B cell (primary cell): ENCODE measurements at regions not wholly inside any gene's neighbourhood (a gene's known extent, or its start where the extent isn't known, plus 50 kb on each side); places are given as distances from the start of the nearest gene placed in this dataset.

Experiments used
- ATAC-seq: fragments of 200-7000 bp; cut with Tn5 transposase; one replicate; pipeline ENCODE4 v1.10.0; 2021; ENCODE audit warnings: low read depth, mild to moderate bottlenecking, moderate number of reproducible peaks, moderate library complexity
- CTCF ChIA-PET: fragments of 350-600 bp; sonication (Branson Sonifier 250); formaldehyde crosslinking; loops from one replicate; lab custom pipeline; 2021; ENCODE audit warnings: antibody characterized with exemption, inconsistent platforms; lab: Charles Lee
- POLR2A ChIA-PET: fragments of 350-600 bp; sonication (Branson Sonifier 250); formaldehyde crosslinking; loops from one replicate; lab custom pipeline; 2021; ENCODE audit warnings: antibody characterized with exemption; lab: Charles Lee
- DNase-seq: peaks from one replicate; pipeline ENCODE4 v3.0.0; 2013
- H2AFZ ChIP-seq: 2 replicates; pipeline ENCODE4 v1.6.1; 2012; ENCODE audit warnings: mild to moderate bottlenecking, low read depth, low read length; ENCODE audit not compliant: insufficient read depth, poor library complexity, severe bottlenecking
- H3K27ac ChIP-seq, 2 donors: 1 replicate in 1 of 2; 2 replicates in 1 of 2; pipeline ENCODE4 v1.5.1; 2012 to 2013; ENCODE audit warnings: low read length in 2 of 2, mild to moderate bottlenecking in 2 of 2, moderate library complexity in 1 of 2
- H3K27me3 ChIP-seq, 4 experiments: fragments of 200-600 bp in 1 of 4; sonication (generic) in 1 of 4; replicated peaks in 1 of 4; 1 replicate in 2 of 4; 2 replicates in 2 of 4; pipeline versions ENCODE4 v1.6.1 to v1.7.0; 2013 to 2016; ENCODE audit warnings: low read length in 3 of 4, mild to moderate bottlenecking in 2 of 4, mixed read lengths in 1 of 4, moderate library complexity in 1 of 4; ENCODE audit not compliant: insufficient read depth in 4 of 4, control insufficient read depth in 3 of 4; ENCODE audit errors: control extremely low read depth in 1 of 4
- H3K36me3 ChIP-seq, 2 experiments: replicated peaks in 1 of 2; 1 replicate in 1 of 2; 2 replicates in 1 of 2; pipeline versions ENCODE4 v1.6.1 to v1.7.1; 2013; ENCODE audit warnings: low read length in 1 of 2; ENCODE audit not compliant: insufficient read depth in 2 of 2, control insufficient read depth in 1 of 2; ENCODE audit errors: control extremely low read depth in 1 of 2, extremely low read depth in 1 of 2
- H3K4me1 ChIP-seq, 2 donors: fragments of 200-600 bp in 1 of 2; sonication (generic) in 1 of 2; 1 replicate in 1 of 2; 2 replicates in 1 of 2; pipeline versions ENCODE4 v1.5.1 to v1.6.1; 2013 to 2017; ENCODE audit warnings: low read length in 2 of 2; ENCODE audit not compliant: control insufficient read depth in 2 of 2, insufficient read depth in 2 of 2
- H3K4me2 ChIP-seq: replicated peaks from 2 replicates; pipeline ENCODE3; 2012; ENCODE audit warnings: mild to moderate bottlenecking, low read depth, low read length; ENCODE audit not compliant: poor library complexity, severe bottlenecking
- H3K4me3 ChIP-seq, 5 experiments: fragments of 200-600 bp in 1 of 5; sonication (generic) in 1 of 5; 1 replicate in 3 of 5; 2 replicates in 2 of 5; pipeline versions ENCODE4 v1.5.1 to v1.7.0; 2011 to 2016; ENCODE audit warnings: low read length in 4 of 5, mild to moderate bottlenecking in 4 of 5, low read depth in 2 of 5, control low read depth in 1 of 5, moderate library complexity in 1 of 5; ENCODE audit not compliant: insufficient read depth in 1 of 5; ENCODE audit errors: control extremely low read depth in 1 of 5, extremely low read depth in 1 of 5
- H3K79me2 ChIP-seq: fragments of 200-600 bp; sonication (generic); one replicate; pipeline ENCODE4 v1.6.0; 2016; ENCODE audit warnings: low read length; ENCODE audit not compliant: control insufficient read depth, insufficient read depth
- H3K9ac ChIP-seq: fragments of 200-600 bp; sonication (generic); 2 replicates; pipeline ENCODE4 v1.6.1; 2017; ENCODE audit warnings: mild to moderate bottlenecking, low read length, moderate library complexity
- H3K9me3 ChIP-seq, 3 donors: one replicate each; pipeline versions ENCODE4 v1.6.1 to v1.7.1; 2013; ENCODE audit warnings: low read length in 2 of 3; ENCODE audit not compliant: control insufficient read depth in 2 of 3, insufficient read depth in 1 of 3; ENCODE audit errors: control extremely low read depth in 1 of 3
- H4K20me1 ChIP-seq: 2 replicates; pipeline ENCODE4 v1.6.0; 2012; ENCODE audit warnings: mild to moderate bottlenecking, low read length; ENCODE audit not compliant: insufficient read depth, control insufficient read depth, poor library complexity, severe bottlenecking
- H3K27ac Mint-ChIP-seq: one replicate; pipeline ENCODE4 v1.8.0; 2021; ENCODE audit warnings: mixed read lengths
- H3K27me3 Mint-ChIP-seq: one replicate; pipeline ENCODE4 v1.8.0; 2021; ENCODE audit warnings: mixed read lengths
- H3K4me1 Mint-ChIP-seq: one replicate; pipeline ENCODE4 v1.8.0; 2021; ENCODE audit warnings: mixed read lengths
- H3K4me3 Mint-ChIP-seq: one replicate; pipeline ENCODE4 v1.8.0; 2021; ENCODE audit warnings: mixed read lengths
- H3K9me3 Mint-ChIP-seq: one replicate; pipeline ENCODE4 v1.8.0; 2022; ENCODE audit warnings: mixed read lengths; ENCODE audit not compliant: insufficient read depth
- EZH2 ChIP-seq: IDR thresholded peaks from 2 replicates; pipeline ENCODE4 v1.6.1; 2012; ENCODE audit warnings: borderline replicate concordance, low read depth, mild to moderate bottlenecking, moderate library complexity, low read length; ENCODE audit not compliant: insufficient read depth, poor library complexity, severe bottlenecking
- WGBS: methylation state at CpG from one replicate; pipeline ENCODE4 v1.1.5; 2013; ENCODE audit warnings: missing lambda C conversion rate; ENCODE audit not compliant: insufficient coverage; 5-methylcytosine and 5-hydroxymethylcytosine counted together
- intact Hi-C: fragments of 100-400 bp; cut with micrococcal nuclease; formaldehyde crosslinking; loops from one replicate; pipeline ENCODE4 v1.10.0; 2022
- TF ChIP-seq, protein P1 (sequence below): fragments of 200-600 bp; IDR thresholded peaks from one replicate; pipeline ENCODE4 v1.8.0; 2022; ENCODE audit warnings: antibody characterized with exemption, mild to moderate bottlenecking

DNA sequence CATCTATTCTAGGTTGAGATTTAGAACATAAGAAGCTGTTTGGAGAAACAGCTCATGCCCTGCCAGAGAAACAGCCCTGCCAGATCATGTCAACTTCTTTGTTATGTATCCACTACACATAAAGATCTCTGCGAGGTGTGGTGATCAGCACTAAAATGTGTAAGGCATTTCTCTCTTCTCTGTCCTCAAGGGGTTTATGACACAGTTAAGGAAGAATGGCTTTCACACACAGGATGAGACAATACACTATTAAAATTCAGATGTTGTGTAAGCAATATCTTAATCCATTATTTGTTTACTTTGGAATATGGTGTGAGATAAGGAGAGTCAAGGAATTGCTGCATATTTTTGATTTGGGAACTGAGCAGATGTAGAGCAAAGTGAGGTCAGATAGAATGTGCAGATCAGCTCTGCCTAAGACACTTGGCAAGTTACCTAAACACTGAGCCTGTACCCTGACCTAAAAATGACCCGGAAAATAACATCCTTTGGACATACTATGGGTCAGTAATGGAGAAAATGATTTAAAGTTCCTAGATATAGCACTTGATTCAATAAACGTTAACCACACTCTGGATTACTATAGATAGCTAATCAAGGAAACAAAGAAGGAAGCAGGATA, 434.7 kb upstream of the PDZRN3 start:
- Mint-ChIP-seq H3K4me1 (no peaks in the 10 kb centered on the region), H3K27ac (no peak overlapping the region)
- WGBS, result no CpG with 5 or more reads among the region's 3 CpGs

DNA sequence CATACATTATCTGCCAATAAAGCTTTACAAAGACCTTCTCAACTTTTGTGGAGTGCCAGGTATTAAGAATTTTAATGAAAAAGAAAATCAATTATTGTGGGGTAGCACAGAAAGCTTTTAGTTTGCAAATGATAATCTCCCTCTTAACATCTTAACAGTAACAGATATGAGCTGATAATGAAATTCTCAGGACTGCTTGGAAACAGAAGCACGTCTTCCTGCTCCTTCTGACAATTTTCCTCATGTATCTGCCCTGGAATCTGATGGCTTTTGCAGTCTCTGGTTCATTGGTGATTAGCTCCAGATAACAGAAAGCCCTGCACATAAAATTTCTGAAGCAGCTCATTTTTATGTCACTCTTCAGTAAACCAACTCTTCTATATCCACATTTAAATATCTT, 432.4 kb upstream of the PDZRN3 start:
- Histone ChIP-seq H3K36me3 (no peaks in the 10 kb centered on the region), H3K9me3 (no peaks in the 10 kb centered on the region), H3K4me2 (no peak overlapping the region), H3K9ac (no peak overlapping the region), H2AFZ (no peak overlapping the region), H3K4me1 (no peaks in the 10 kb centered on the region), H4K20me1 (no peaks in the 10 kb centered on the region), H3K4me3 (no peak overlapping the region), H3K79me2 (no peaks in the 10 kb centered on the region), H3K27ac (no peak overlapping the region), H3K27me3 (no peaks in the 10 kb centered on the region)
- DNase-seq, result no peak
- 25% methylated on average over 1 of the region's 1 CpG for WGBS
- peaks cover 1% of the 10 kb centered on the region for H3K9me3 Mint-ChIP-seq
- CTCF ChIA-PET, result no interaction called here
- H3K4me1 Mint-ChIP-seq, result no peaks in the 10 kb centered on the region
- intact Hi-C loops, result no loop called here
- no peak overlapping the region for H3K4me3 Mint-ChIP-seq
- no peaks in the 10 kb centered on the region for H3K27me3 Mint-ChIP-seq
- TF ChIP-seq, protein P1, sequence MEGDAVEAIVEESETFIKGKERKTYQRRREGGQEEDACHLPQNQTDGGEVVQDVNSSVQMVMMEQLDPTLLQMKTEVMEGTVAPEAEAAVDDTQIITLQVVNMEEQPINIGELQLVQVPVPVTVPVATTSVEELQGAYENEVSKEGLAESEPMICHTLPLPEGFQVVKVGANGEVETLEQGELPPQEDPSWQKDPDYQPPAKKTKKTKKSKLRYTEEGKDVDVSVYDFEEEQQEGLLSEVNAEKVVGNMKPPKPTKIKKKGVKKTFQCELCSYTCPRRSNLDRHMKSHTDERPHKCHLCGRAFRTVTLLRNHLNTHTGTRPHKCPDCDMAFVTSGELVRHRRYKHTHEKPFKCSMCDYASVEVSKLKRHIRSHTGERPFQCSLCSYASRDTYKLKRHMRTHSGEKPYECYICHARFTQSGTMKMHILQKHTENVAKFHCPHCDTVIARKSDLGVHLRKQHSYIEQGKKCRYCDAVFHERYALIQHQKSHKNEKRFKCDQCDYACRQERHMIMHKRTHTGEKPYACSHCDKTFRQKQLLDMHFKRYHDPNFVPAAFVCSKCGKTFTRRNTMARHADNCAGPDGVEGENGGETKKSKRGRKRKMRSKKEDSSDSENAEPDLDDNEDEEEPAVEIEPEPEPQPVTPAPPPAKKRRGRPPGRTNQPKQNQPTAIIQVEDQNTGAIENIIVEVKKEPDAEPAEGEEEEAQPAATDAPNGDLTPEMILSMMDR, result no peak
- TF ChIP-seq EZH2, result no peak
- ATAC-seq, result no peak
- no peak overlapping the region for H3K27ac Mint-ChIP-seq
- POLR2A ChIA-PET, result no interaction called here

More for the DNA sequence above, 434.7 kb upstream of the PDZRN3 start:
- Mint-ChIP-seq H3K27me3 (no peaks in the 10 kb centered on the region), H3K9me3 (peaks cover 4% of the 10 kb centered on the region), H3K4me3 (no peak overlapping the region)
- no peak overlapping the region for H2AFZ ChIP-seq
- no peak overlapping the region for H3K4me2 ChIP-seq
- CTCF ChIA-PET, result no interaction called here
- no peak overlapping the region for H3K9ac ChIP-seq
- H3K9me3 ChIP-seq, result no peaks in the 10 kb centered on the region
- no peak for ATAC-seq
- POLR2A ChIA-PET, result no interaction called here
- TF ChIP-seq EZH2, result no peak
- TF ChIP-seq, protein P1, result no peak
- no peaks in the 10 kb centered on the region for H3K27me3 ChIP-seq
- DNase-seq, result no peak
- no peaks in the 10 kb centered on the region for H4K20me1 ChIP-seq
- no peak overlapping the region for H3K27ac ChIP-seq
- no peak overlapping the region for H3K4me3 ChIP-seq
- intact Hi-C loops, result no loop called here
- no peaks in the 10 kb centered on the region for H3K36me3 ChIP-seq
- H3K4me1 ChIP-seq, result no peaks in the 10 kb centered on the region
- H3K79me2 ChIP-seq, result no peaks in the 10 kb centered on the region
